Liver (tissue), 8 donors: ENCODE measurements at regions not wholly inside any gene's neighbourhood (a gene's known extent, or its start where the extent isn't known, plus 50 kb on each side); places are given as distances from the start of the nearest gene placed in this dataset.

Source experiments
- DNase-seq: peaks from one replicate; pipeline ENCODE4 v3.0.0-alpha.2; 2017; ENCODE audit warnings: low spot score
- H3K27ac ChIP-seq, 2 donors: one replicate each; pipeline ENCODE4 v1.7.0; 2013; ENCODE audit warnings: inconsistent platforms in 2 of 2, low read length in 2 of 2, control low read depth in 1 of 2, low read depth in 1 of 2, mild to moderate bottlenecking in 1 of 2
- H3K27me3 ChIP-seq, 4 donors: one replicate each; pipeline versions ENCODE4 v1.6.1 to v1.7.0; 2013; ENCODE audit warnings: low read length in 3 of 4, inconsistent platforms in 1 of 4, mild to moderate bottlenecking in 1 of 4, moderate library complexity in 1 of 4; ENCODE audit not compliant: control insufficient read depth in 4 of 4, insufficient read depth in 4 of 4
- H3K36me3 ChIP-seq, 4 donors: one replicate each; pipeline versions ENCODE4 v1.6.1 to v1.7.0; 2013; ENCODE audit warnings: low read length in 3 of 4, mild to moderate bottlenecking in 3 of 4, low read depth in 1 of 4, moderate library complexity in 1 of 4; ENCODE audit not compliant: control insufficient read depth in 4 of 4, insufficient read depth in 3 of 4
- H3K4me1 ChIP-seq, 4 donors: one replicate each; pipeline versions ENCODE4 v1.6.1 to v1.7.0; 2013; ENCODE audit warnings: low read length in 3 of 4, mild to moderate bottlenecking in 3 of 4, moderate library complexity in 1 of 4; ENCODE audit not compliant: control insufficient read depth in 4 of 4, insufficient read depth in 4 of 4
- H3K4me3 ChIP-seq, 3 donors: one replicate each; pipeline versions ENCODE4 v1.6.1 to v1.7.0; 2013; ENCODE audit warnings: low read length in 3 of 3, control low read depth in 1 of 3, low read depth in 1 of 3, mild to moderate bottlenecking in 1 of 3
- H3K9ac ChIP-seq, 2 donors: one replicate each; pipeline ENCODE4 v1.7.0; 2013; ENCODE audit warnings: low read length in 2 of 2, mild to moderate bottlenecking in 2 of 2, moderate library complexity in 2 of 2, control low read depth in 1 of 2, low read depth in 1 of 2
- H3K9me3 ChIP-seq, 4 donors: one replicate each; pipeline versions ENCODE4 v1.6.1 to v1.7.0; 2013; ENCODE audit warnings: low read length in 3 of 4; ENCODE audit not compliant: control insufficient read depth in 4 of 4
- ATF3 ChIP-seq: IDR thresholded peaks from 2 replicates; pipeline ENCODE4 v1.6.1; 2016; ENCODE audit warnings: antibody characterized with exemption
- EGR1 ChIP-seq, 2 donors: IDR thresholded peaks; 2 replicates each; pipeline ENCODE4 v1.6.1; 2016 to 2018; ENCODE audit warnings: antibody characterized with exemption in 2 of 2, low read depth in 2 of 2
- FOXA1 ChIP-seq: IDR thresholded peaks from 2 replicates; pipeline ENCODE4 v1.6.1; 2016; ENCODE audit warnings: antibody characterized with exemption
- FOXA2 ChIP-seq: IDR thresholded peaks from 2 replicates; pipeline ENCODE4 v1.6.1; 2016; ENCODE audit warnings: antibody characterized with exemption
- GABPA ChIP-seq, 2 donors: IDR thresholded peaks in 1 of 2; conservative IDR thresholded peaks in 1 of 2; 2 replicates each; pipeline ENCODE4 v1.6.1; 2016; ENCODE audit warnings: antibody characterized with exemption in 2 of 2, mild to moderate bottlenecking in 1 of 2, moderate library complexity in 1 of 2
- HNF4A ChIP-seq, 2 donors: conservative IDR thresholded peaks; 2 replicates each; pipeline ENCODE4 v1.6.1; 2016; ENCODE audit warnings: antibody characterized with exemption in 2 of 2, mild to moderate bottlenecking in 2 of 2
- HNF4G ChIP-seq: IDR thresholded peaks from 2 replicates; pipeline ENCODE4 v1.6.1; 2016; ENCODE audit warnings: antibody characterized with exemption
- JUND ChIP-seq, 2 donors: IDR thresholded peaks; 2 replicates each; pipeline ENCODE4 v1.6.1; 2016; ENCODE audit warnings: antibody characterized with exemption in 2 of 2
- MAX ChIP-seq: IDR thresholded peaks from 2 replicates; pipeline ENCODE4 v1.6.1; 2016; ENCODE audit warnings: antibody characterized with exemption
- NR2F2 ChIP-seq: IDR thresholded peaks from 2 replicates; pipeline ENCODE4 v1.6.1; 2016; ENCODE audit warnings: antibody characterized with exemption
- RAD21 ChIP-seq, 2 donors: IDR thresholded peaks; 2 replicates each; pipeline ENCODE4 v1.6.1; 2016; ENCODE audit warnings: antibody characterized with exemption in 2 of 2, mild to moderate bottlenecking in 2 of 2
- RXRA ChIP-seq, 2 donors: IDR thresholded peaks; 2 replicates each; pipeline ENCODE4 v1.6.1; 2017 to 2018; ENCODE audit warnings: antibody characterized with exemption in 2 of 2, mild to moderate bottlenecking in 1 of 2
- SP1 ChIP-seq: IDR thresholded peaks from 2 replicates; pipeline ENCODE4 v1.6.1; 2018; ENCODE audit warnings: antibody characterized with exemption, mild to moderate bottlenecking
- TAF1 ChIP-seq: conservative IDR thresholded peaks from 2 replicates; pipeline ENCODE4 v1.6.1; 2016; ENCODE audit warnings: antibody characterized with exemption, mild to moderate bottlenecking
- YY1 ChIP-seq: IDR thresholded peaks from 2 replicates; pipeline ENCODE4 v1.6.1; 2016; ENCODE audit warnings: antibody characterized with exemption, mild to moderate bottlenecking
- ZBTB33 ChIP-seq: IDR thresholded peaks from 2 replicates; pipeline ENCODE4 v1.6.1; 2016; ENCODE audit warnings: antibody characterized with exemption
- WGBS: extraction: QIAGEN DNeasy Blood & Tissue Kit; methylation state at CpG from one replicate; pipeline ENCODE4 v1.1.7; 2013; 5-methylcytosine and 5-hydroxymethylcytosine counted together
- TF ChIP-seq, protein P1 (sequence below): fragments of 150-350 bp; IDR thresholded peaks from 2 replicates; pipeline ENCODE4 v1.5.1; 2017; ENCODE audit warnings: improper control_type of control experiment, low read depth, low read length; ENCODE audit not compliant: missing input control
- donor health status: healthy.
- donor health status: healthy.
- donor health status: healthy.
- donor health status: healthy.
- donor health status: healthy.

DNA sequence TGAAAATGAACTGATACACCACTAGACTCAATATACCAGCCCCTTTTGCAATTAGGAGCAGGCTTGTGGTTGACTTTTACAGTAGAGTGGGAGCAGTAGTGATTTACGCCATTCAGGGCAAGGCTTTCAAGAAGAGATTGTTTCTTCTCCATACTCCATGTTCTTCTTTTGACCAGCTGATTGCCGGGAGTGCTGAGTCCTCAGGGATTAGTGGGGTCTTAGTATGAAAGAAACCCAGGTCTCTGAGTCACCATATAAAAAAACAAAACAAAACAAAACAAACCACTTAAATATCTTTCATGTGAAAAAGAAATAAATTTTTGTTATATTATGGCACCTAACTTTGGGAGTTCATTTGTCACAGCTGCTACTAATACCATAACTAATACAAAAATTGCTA lies 465.6 kb upstream of the TRIB2 start (continued):
- TF ChIP-seq ZBTB33, result no peak
- no peak for TF ChIP-seq HNF4A (conservative IDR thresholded peaks at IDR 0.05)
- no peak for TF ChIP-seq FOXA2

- no peaks in the 10 kb centered on the region for H3K27me3 ChIP-seq
- no peak overlapping the region for H3K9ac ChIP-seq
- no peak overlapping the region for H3K4me3 ChIP-seq
- DNase-seq, result no peak
- H3K36me3 ChIP-seq, result no peaks in the 10 kb centered on the region
- no peaks in the 10 kb centered on the region for H3K9me3 ChIP-seq
- H3K4me1 ChIP-seq, result no peaks in the 10 kb centered on the region
- TF ChIP-seq, protein P1, sequence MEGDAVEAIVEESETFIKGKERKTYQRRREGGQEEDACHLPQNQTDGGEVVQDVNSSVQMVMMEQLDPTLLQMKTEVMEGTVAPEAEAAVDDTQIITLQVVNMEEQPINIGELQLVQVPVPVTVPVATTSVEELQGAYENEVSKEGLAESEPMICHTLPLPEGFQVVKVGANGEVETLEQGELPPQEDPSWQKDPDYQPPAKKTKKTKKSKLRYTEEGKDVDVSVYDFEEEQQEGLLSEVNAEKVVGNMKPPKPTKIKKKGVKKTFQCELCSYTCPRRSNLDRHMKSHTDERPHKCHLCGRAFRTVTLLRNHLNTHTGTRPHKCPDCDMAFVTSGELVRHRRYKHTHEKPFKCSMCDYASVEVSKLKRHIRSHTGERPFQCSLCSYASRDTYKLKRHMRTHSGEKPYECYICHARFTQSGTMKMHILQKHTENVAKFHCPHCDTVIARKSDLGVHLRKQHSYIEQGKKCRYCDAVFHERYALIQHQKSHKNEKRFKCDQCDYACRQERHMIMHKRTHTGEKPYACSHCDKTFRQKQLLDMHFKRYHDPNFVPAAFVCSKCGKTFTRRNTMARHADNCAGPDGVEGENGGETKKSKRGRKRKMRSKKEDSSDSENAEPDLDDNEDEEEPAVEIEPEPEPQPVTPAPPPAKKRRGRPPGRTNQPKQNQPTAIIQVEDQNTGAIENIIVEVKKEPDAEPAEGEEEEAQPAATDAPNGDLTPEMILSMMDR, result no peak
- TF ChIP-seq SP1 (no peak), RAD21 (IDR thresholded peaks at IDR 0.05) (no peak), EGR1 (IDR thresholded peaks at IDR 0.05; ENCODE audit: low read depth in 2 of 2) (no peak), HNF4G (no peak), ZBTB33 (no peak), ATF3 (no peak), FOXA2 (no peak), JUND (IDR thresholded peaks at IDR 0.05) (no peak), TAF1 (no peak), FOXA1 (no peak), NR2F2 (no peak)
- H3K27ac ChIP-seq, result no peak overlapping the region
Observed at GRCh38 chr2:12251749-12252148, 465.0 kb upstream of the TRIB2 start.

DNA sequence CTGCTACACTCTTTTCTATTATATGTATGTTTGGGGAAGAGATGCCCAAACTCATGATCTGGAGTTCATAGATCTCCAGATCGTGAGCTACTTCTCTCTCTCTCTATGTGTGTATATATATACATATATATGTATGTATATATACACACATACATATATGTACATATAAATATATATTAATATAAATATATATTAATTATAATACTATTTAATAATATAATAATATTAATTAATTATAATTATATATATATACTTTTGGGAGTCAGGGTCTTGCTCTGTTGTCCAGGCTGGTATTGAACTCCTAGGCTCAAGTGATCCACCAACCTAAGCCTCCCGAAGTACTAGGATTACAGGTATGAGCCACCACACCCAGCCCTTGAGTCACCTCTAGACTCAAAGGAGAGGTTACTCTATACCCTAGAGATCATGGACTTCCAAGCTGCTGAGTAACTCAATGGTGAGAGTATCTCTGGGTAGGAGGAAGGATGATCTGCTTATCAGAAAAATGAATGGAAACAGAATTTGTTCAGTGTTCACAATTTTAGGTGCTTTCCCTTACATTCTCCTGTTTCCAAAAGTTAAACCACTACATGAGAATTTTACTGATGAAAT lies 463.5 kb upstream of the TRIB2 start:
- H3K9me3 ChIP-seq, result no peaks in the 10 kb centered on the region
- WGBS, result 95% methylated on average over 2 of the region's 2 CpGs
- H3K4me1 ChIP-seq, result peaks cover 0 to 2% (median 0%) of the 10 kb centered on the region in 4 donors
- no peak for TF ChIP-seq ATF3
- no peak for TF ChIP-seq YY1
- no peak for TF ChIP-seq FOXA2
- TF ChIP-seq ZBTB33, result no peak
- TF ChIP-seq EGR1 (IDR thresholded peaks at IDR 0.05; ENCODE audit: low read depth in 2 of 2), result no peak
- TF ChIP-seq HNF4G, result no peak
- no peak for TF ChIP-seq HNF4A (conservative IDR thresholded peaks at IDR 0.05)
- TF ChIP-seq, protein P1, result no peak
- TF ChIP-seq MAX, result no peak
- TF ChIP-seq RXRA (IDR thresholded peaks at IDR 0.05), result no peak
- TF ChIP-seq JUND (IDR thresholded peaks at IDR 0.05), result no peak
- no peak for TF ChIP-seq GABPA (IDR thresholded peaks at IDR 0.05 in 1 of 2, conservative IDR thresholded peaks at IDR 0.05 in 1 of 2)
- TF ChIP-seq TAF1, result no peak

More for the DNA sequence above, 463.5 kb upstream of the TRIB2 start:
- Histone ChIP-seq H3K9ac (no peak overlapping the region), H3K36me3 (no peaks in the 10 kb centered on the region), H3K27me3 (no peaks in the 10 kb centered on the region), H3K4me3 (no peak overlapping the region), H3K27ac (no peak overlapping the region)
- DNase-seq, result no peak
